NB4 (cell line): ENCODE measurements at regions not wholly inside any gene's neighbourhood (a gene's known extent, or its start where the extent isn't known, plus 50 kb on each side); places are given as distances from the start of the nearest gene placed in this dataset.
A peak's percentile ranks its signal among the peaks of the same experiment; 100 is the strongest.

ENCODE experiments used
- DNase-seq: peaks from one replicate; pipeline ENCODE4 v3.0.0; 2010; ENCODE audit warnings: low read depth
- H3K4me3 ChIP-seq: one replicate; pipeline ENCODE4 v1.5.1; 2011; ENCODE audit warnings: mild to moderate bottlenecking, low read depth, low read length, moderate library complexity
- MYC ChIP-seq: IDR thresholded peaks from 2 replicates; pipeline ENCODE4 v1.6.1; 2011; ENCODE audit warnings: low read depth, low read length
- POLR2A ChIP-seq: IDR thresholded peaks from 2 replicates; pipeline ENCODE4 v1.6.1; 2011; ENCODE audit warnings: mild to moderate bottlenecking; ENCODE audit not compliant: insufficient read length; ENCODE audit errors: extremely low read depth
- TF ChIP-seq, protein P1 (sequence below): IDR thresholded peaks from 2 replicates; pipeline ENCODE4 v1.6.1; 2011; ENCODE audit warnings: low read depth, low read length
- TF ChIP-seq, protein P2 (sequence below): IDR thresholded peaks from one replicate; pipeline ENCODE4 v1.5.1; 2012; ENCODE audit warnings: low read depth, low read length

DNA sequence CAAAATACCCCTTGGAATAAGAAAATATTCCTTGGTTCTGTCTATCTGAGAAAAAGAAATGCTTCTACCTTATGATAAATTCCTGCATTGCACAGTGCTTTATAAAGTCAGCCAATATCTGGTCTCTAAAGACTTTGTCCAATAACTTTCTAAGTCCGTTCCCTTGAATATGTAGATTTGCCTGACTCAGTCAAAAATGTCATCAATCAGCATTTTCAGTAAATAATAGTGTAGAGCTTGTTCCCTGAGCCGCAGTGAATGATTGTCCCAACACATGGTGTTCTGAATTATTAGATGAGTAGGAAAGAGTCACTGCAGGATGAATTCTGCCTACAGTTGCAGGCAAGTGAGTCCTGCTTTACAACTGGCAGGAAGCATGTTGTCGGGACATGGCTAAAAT lies 316.8 kb upstream of the RBMS1 start:
- TF ChIP-seq, protein P1, sequence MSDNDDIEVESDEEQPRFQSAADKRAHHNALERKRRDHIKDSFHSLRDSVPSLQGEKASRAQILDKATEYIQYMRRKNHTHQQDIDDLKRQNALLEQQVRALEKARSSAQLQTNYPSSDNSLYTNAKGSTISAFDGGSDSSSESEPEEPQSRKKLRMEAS = no peak
- TF ChIP-seq, protein P2, sequence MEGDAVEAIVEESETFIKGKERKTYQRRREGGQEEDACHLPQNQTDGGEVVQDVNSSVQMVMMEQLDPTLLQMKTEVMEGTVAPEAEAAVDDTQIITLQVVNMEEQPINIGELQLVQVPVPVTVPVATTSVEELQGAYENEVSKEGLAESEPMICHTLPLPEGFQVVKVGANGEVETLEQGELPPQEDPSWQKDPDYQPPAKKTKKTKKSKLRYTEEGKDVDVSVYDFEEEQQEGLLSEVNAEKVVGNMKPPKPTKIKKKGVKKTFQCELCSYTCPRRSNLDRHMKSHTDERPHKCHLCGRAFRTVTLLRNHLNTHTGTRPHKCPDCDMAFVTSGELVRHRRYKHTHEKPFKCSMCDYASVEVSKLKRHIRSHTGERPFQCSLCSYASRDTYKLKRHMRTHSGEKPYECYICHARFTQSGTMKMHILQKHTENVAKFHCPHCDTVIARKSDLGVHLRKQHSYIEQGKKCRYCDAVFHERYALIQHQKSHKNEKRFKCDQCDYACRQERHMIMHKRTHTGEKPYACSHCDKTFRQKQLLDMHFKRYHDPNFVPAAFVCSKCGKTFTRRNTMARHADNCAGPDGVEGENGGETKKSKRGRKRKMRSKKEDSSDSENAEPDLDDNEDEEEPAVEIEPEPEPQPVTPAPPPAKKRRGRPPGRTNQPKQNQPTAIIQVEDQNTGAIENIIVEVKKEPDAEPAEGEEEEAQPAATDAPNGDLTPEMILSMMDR = no peak
- no peak for TF ChIP-seq MYC
- no peak for TF ChIP-seq POLR2A
- no peak for DNase-seq
- no peak overlapping the region for H3K4me3 ChIP-seq

DNA sequence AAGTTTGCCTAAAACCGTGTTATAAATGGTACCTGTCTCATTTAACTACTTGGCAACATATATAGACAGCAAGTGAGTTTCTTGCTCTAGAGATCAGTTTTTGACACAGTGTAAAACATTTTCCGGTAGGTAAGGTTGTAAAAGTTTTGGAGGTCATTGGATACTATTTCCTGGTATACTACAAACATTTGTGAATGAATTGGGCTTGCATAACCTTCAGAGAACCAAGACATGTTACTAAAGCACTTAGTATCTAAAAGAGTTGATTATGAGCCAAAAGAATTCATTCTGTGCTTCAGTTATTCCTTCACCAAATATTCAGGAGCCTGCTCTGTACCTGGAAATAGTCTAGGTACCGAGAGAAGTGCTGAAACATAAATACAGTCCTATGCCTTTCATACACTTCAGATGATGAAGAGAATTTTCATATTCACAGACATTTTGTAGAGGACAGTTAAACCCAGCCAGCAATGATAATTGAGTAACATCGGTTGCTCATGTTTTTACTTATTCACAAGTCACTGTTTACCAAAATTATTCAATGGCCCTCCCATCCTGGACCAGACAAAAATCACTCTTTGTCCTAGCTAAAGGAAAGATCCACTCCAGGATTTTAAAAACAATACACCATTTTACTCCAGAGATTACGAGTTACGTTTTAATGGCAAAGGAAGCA lies 319.4 kb upstream of the RBMS1 start:
- H3K4me3 ChIP-seq = no peak overlapping the region
- no peak for DNase-seq
- TF ChIP-seq MYC (no peak), POLR2A (no peak)
- TF ChIP-seq, protein P2 = no peak
- TF ChIP-seq, protein P1 = no peak

DNA sequence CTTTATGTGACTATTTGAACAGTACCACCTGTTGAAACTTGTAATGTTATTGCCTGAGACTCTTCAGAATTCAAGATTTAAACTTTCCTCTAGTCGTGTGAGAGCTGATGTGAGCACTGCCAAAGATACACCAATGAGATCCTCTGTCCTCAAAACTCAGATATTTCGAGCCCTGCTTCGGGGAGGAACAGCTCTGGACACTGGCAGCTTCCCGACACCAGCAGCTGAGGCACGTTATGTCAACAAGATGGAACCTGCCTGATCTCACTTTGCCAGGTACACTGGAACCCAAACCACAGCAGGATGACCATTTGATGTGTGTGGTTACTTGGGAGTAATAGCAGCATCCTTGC lies 319.9 kb upstream of the RBMS1 start:
- DNase-seq = no peak
- TF ChIP-seq, protein P1 = no peak
- TF ChIP-seq POLR2A (no peak), MYC (no peak)
- TF ChIP-seq, protein P2 = no peak
- no peak overlapping the region for H3K4me3 ChIP-seq

DNA sequence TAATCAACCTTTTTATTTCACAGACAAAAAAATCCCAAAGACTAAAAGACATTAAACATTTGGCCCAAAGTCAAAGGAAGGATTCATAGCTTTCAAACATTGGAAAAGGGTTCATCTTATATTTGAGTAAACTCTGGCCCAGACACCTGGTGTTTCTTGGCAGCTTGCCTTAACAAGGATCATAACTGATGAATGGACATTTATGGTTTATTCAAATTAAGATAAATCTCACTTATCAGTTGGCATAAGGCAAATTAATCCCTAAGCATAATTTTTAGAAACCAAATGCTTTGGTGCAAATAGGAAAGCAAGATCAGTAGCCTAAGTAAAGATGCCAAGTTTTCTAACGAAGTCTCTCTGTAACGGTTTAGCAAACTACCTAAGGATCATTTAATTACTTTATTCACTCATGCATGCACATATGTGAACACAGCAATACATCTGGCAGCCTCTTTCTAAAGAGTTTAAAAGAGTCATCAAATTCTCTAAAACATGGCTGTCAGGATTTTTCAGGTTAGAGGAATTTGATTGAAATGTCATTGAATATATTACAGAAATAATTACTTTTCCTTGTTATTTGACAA lies 323.4 kb upstream of the RBMS1 start:
- no peak for DNase-seq
- TF ChIP-seq, protein P2 = no peak
- TF ChIP-seq, protein P1 = no peak
- no peak for TF ChIP-seq POLR2A
- no peak for TF ChIP-seq MYC
- H3K4me3 ChIP-seq = no peak overlapping the region

DNA sequence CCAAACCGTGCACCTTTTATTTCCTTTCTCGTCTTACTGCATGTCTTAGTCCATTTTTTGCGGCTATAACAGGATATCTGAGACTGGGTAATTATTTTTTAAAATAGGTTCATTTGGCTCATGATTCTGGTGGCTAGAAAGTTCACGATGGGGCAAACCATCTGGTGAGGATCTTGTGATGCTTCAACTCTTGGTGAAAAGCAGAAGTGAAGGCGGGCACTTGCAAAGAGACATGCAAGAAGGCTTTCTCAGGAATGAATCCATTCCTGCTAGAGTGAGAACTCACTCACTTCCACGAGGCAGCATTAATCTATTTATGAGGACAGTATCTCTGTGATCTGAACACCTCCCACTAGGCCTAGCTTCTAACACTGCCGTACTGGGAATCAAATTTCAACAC lies 327.1 kb upstream of the RBMS1 start:
- peak; percentile 8 for DNase-seq
- H3K4me3 ChIP-seq = no peak overlapping the region
- no peak for TF ChIP-seq MYC
- TF ChIP-seq, protein P1 = no peak
- TF ChIP-seq POLR2A = no peak
- TF ChIP-seq, protein P2 = no peak
